H1 (cell line): ENCODE measurements at regions not wholly inside any gene's neighbourhood (a gene's known extent, or its start where the extent isn't known, plus 50 kb on each side); places are given as distances from the start of the nearest gene placed in this dataset.

Experiments used
- CTCF ChIA-PET: fragments of 300-600 bp; sonication (Branson Sonifier 250); formaldehyde crosslinking; loops from one replicate; lab custom pipeline; 2021; ENCODE audit not compliant: partially characterized antibody; lab: Charles Lee
- POLR2A ChIA-PET: fragments of 300-600 bp; sonication (Branson Sonifier 250); formaldehyde crosslinking; loops from one replicate; lab custom pipeline; 2021; ENCODE audit warnings: inconsistent platforms; ENCODE audit not compliant: partially characterized antibody; lab: Charles Lee
- DNase-seq, 2 experiments: peaks; one replicate each; pipeline versions ENCODE4 v3.0.0 to v3.0.0-alpha.2; 2010 to 2022; ENCODE audit warnings: low spot score in 2 of 2, low read depth in 1 of 2, mixed read lengths in 1 of 2
- FAIRE-seq: peaks from 2 replicates; lab custom pipeline; 2011; peaks lifted over from hg19 to GRCh38; lab: Jason Lieb, UNC
- H2AFZ ChIP-seq: 2 replicates; pipeline ENCODE4 v1.8.1; 2012; ENCODE audit warnings: low read length, inconsistent platforms
- H2AK5ac ChIP-seq: 2 replicates; pipeline ENCODE4 v1.6.1; 2013; ENCODE audit warnings: low read depth, low read length
- H2BK120ac ChIP-seq: replicated peaks from 2 replicates; pipeline ENCODE3; 2013; ENCODE audit warnings: low read depth, low read length, inconsistent platforms
- H2BK12ac ChIP-seq: 2 replicates; pipeline ENCODE4 v1.6.1; 2013; ENCODE audit warnings: low read depth, low read length
- H2BK15ac ChIP-seq: 2 replicates; pipeline ENCODE4 v1.6.1; 2013; ENCODE audit warnings: low read length
- H2BK20ac ChIP-seq: 2 replicates; pipeline ENCODE4 v1.6.1; 2013; ENCODE audit warnings: low read length
- H2BK5ac ChIP-seq: 2 replicates; pipeline ENCODE4 v1.6.1; 2013; ENCODE audit warnings: low read depth, low read length
- H3K14ac ChIP-seq: 2 replicates; pipeline ENCODE4 v1.6.1; 2013; ENCODE audit warnings: inconsistent platforms; ENCODE audit not compliant: insufficient read length
- H3K18ac ChIP-seq: 2 replicates; pipeline ENCODE4 v1.6.1; 2013; ENCODE audit warnings: low read length; ENCODE audit errors: extremely low read depth
- H3K23ac ChIP-seq: 2 replicates; pipeline ENCODE4 v1.6.1; 2013; ENCODE audit warnings: inconsistent platforms; ENCODE audit not compliant: insufficient read length
- H3K23me2 ChIP-seq: 2 replicates; pipeline ENCODE4 v1.6.1; 2013; ENCODE audit warnings: low read depth, low read length
- H3K27ac ChIP-seq: 2 replicates; pipeline ENCODE4 v1.6.1; 2011; ENCODE audit warnings: low read depth, low read length, inconsistent platforms
- H3K27me3 ChIP-seq, 4 experiments: replicated peaks in 1 of 4; 1 replicate in 1 of 4; 2 replicates in 3 of 4; pipeline versions ENCODE4 v1.6.1 to v1.8.1; 2011 to 2013; ENCODE audit warnings: low read length in 3 of 4, mild to moderate bottlenecking in 3 of 4, inconsistent platforms in 2 of 4, mixed read lengths in 2 of 4, moderate library complexity in 1 of 4; ENCODE audit not compliant: control insufficient read depth in 3 of 4, insufficient read depth in 3 of 4; ENCODE audit errors: extremely low read depth in 1 of 4
- H3K36me3 ChIP-seq, 4 experiments: 2 replicates each; pipeline versions ENCODE4 v1.6.1 to v1.8.1; 2011 to 2013; ENCODE audit warnings: mild to moderate bottlenecking in 4 of 4, low read length in 3 of 4, moderate library complexity in 2 of 4, control low read depth in 1 of 4, inconsistent platforms in 1 of 4; ENCODE audit not compliant: insufficient read depth in 4 of 4, control insufficient read depth in 2 of 4
- H3K4ac ChIP-seq: replicated peaks from 2 replicates; pipeline ENCODE3; 2013; ENCODE audit warnings: low read length, low read depth, mixed read lengths, inconsistent platforms; ENCODE audit not compliant: insufficient read length
- H3K4me1 ChIP-seq, 4 experiments: replicated peaks in 1 of 4; 1 replicate in 1 of 4; 2 replicates in 3 of 4; pipeline versions ENCODE4 v1.6.1 to v1.8.1; 2011 to 2013; ENCODE audit warnings: low read length in 3 of 4, inconsistent platforms in 2 of 4, mixed read lengths in 1 of 4; ENCODE audit not compliant: insufficient read depth in 4 of 4, control insufficient read depth in 3 of 4
- H3K4me2 ChIP-seq, 2 experiments: 2 replicates each; pipeline versions ENCODE4 v1.6.1 to v1.8.1; 2011 to 2013; ENCODE audit warnings: low read depth in 2 of 2, low read length in 2 of 2, control low read depth in 1 of 2, inconsistent platforms in 1 of 2, mild to moderate bottlenecking in 1 of 2; ENCODE audit not compliant: insufficient read depth in 1 of 2
- H3K4me3 ChIP-seq, 4 experiments: fragments of 200-600, 300-600 bp in 1 of 4; sonication (generic), shearing (Covaris generic), sonication (Bioruptor Twin) in 1 of 4; 2 replicates each; pipeline versions ENCODE4 v1.5.1 to v1.8.1; 2011 to 2016; ENCODE audit warnings: low read length in 4 of 4, low read depth in 3 of 4, control low read depth in 2 of 4, inconsistent platforms in 2 of 4, mild to moderate bottlenecking in 2 of 4, mixed read lengths in 1 of 4, moderate library complexity in 1 of 4; ENCODE audit not compliant: insufficient read depth in 2 of 4; ENCODE audit errors: extremely low read depth in 1 of 4
- H3K56ac ChIP-seq: replicated peaks from 2 replicates; pipeline ENCODE3; 2013; ENCODE audit warnings: low read depth, mild to moderate bottlenecking, mixed read lengths, low read length, inconsistent platforms; ENCODE audit not compliant: insufficient read length
- H3K79me1 ChIP-seq: 2 replicates; pipeline ENCODE4 v1.6.1; 2013; ENCODE audit warnings: low read depth, low read length, control low read depth
- H3K79me2 ChIP-seq, 2 experiments: 2 replicates each; pipeline versions ENCODE4 v1.6.1 to v1.8.1; 2012 to 2013; ENCODE audit warnings: low read length in 2 of 2, mild to moderate bottlenecking in 2 of 2, inconsistent platforms in 1 of 2; ENCODE audit not compliant: insufficient read depth in 2 of 2, control insufficient read depth in 1 of 2
- H3K9ac ChIP-seq, 4 experiments: replicated peaks in 1 of 4; 1 replicate in 1 of 4; 2 replicates in 3 of 4; pipeline versions ENCODE4 v1.6.1 to v1.8.1; 2011 to 2013; ENCODE audit warnings: low read depth in 3 of 4, low read length in 3 of 4, control low read depth in 2 of 4, mild to moderate bottlenecking in 2 of 4, moderate library complexity in 2 of 4, inconsistent platforms in 1 of 4; ENCODE audit errors: extremely low read depth in 1 of 4
- H3K9me3 ChIP-seq, 2 experiments: 2 replicates each; pipeline versions ENCODE4 v1.6.1 to v1.8.1; 2012 to 2013; ENCODE audit warnings: mild to moderate bottlenecking in 2 of 2, moderate library complexity in 2 of 2, control low read depth in 1 of 2, inconsistent platforms in 1 of 2, low read depth in 1 of 2, low read length in 1 of 2, mixed read lengths in 1 of 2; ENCODE audit not compliant: insufficient read depth in 2 of 2
- H4K20me1 ChIP-seq, 2 experiments: replicated peaks in 1 of 2; 2 replicates each; pipeline versions ENCODE3 to v1.8.1; 2011 to 2013; ENCODE audit warnings: inconsistent platforms in 2 of 2, low read length in 2 of 2, mild to moderate bottlenecking in 1 of 2; ENCODE audit not compliant: insufficient read depth in 2 of 2, control insufficient read depth in 1 of 2
- H4K5ac ChIP-seq: 2 replicates; pipeline ENCODE4 v1.6.1; 2013; ENCODE audit warnings: low read length, low read depth, mixed read lengths, inconsistent platforms; ENCODE audit not compliant: insufficient read length
- H4K8ac ChIP-seq: 2 replicates; pipeline ENCODE4 v1.8.0; 2013; ENCODE audit warnings: mild to moderate bottlenecking, moderate library complexity, low read length, inconsistent platforms; ENCODE audit not compliant: insufficient read depth; ENCODE audit errors: extremely low read depth
- H4K91ac ChIP-seq: replicated peaks from 2 replicates; pipeline ENCODE3; 2013; ENCODE audit warnings: low read length, mixed read lengths, inconsistent platforms; ENCODE audit not compliant: insufficient read length
- CHD1 ChIP-seq: IDR thresholded peaks from 2 replicates; pipeline ENCODE4 v1.6.1; 2012; ENCODE audit warnings: low read depth, low read length, improper control_type of control experiment
- GTF2F1 ChIP-seq: IDR thresholded peaks from 2 replicates; pipeline ENCODE4 v1.6.1; 2012; ENCODE audit warnings: low read depth, low read length, improper control_type of control experiment, borderline replicate concordance
- KDM1A ChIP-seq: fragments of 200-600, 300-600 bp; sonication (generic); IDR thresholded peaks from 2 replicates; pipeline ENCODE4 v1.7.1; 2016; ENCODE audit warnings: mild to moderate bottlenecking, low read length, borderline replicate concordance
- POLR2AphosphoS5 ChIP-seq: IDR thresholded peaks from 2 replicates; pipeline ENCODE4 v1.6.1; 2011; ENCODE audit warnings: low read depth, low read length
- RNF2 ChIP-seq: fragments of 200-900, 300-1000 bp; sonication (generic); IDR thresholded peaks from 2 replicates; pipeline ENCODE4 v1.7.1; 2016; ENCODE audit warnings: borderline replicate concordance, low read depth, mild to moderate bottlenecking, antibody characterized with exemption, low read length; ENCODE audit not compliant: poor library complexity, severe bottlenecking; ENCODE audit errors: missing control alignments
- SIN3A ChIP-seq, 2 experiments: IDR thresholded peaks in 1 of 2; conservative IDR thresholded peaks in 1 of 2; 2 replicates each; pipeline ENCODE4 v1.6.1; 2011 to 2012; ENCODE audit warnings: low read length in 2 of 2, improper control_type of control experiment in 1 of 2, low read depth in 1 of 2, mild to moderate bottlenecking in 1 of 2
- SP2 ChIP-seq: IDR thresholded peaks from 2 replicates; pipeline ENCODE4 v1.6.1; 2012; ENCODE audit warnings: mild to moderate bottlenecking, low read length, inconsistent platforms
- WGBS, 2 experiments: shearing (Covaris generic) in 1 of 2; methylation state at CpG; one replicate each; pipeline versions ENCODE4 v1.1.6 to v1.1.7; 2013 to 2015; ENCODE audit warnings: low lambda C conversion rate in 2 of 2, mixed read lengths in 2 of 2, inconsistent platforms in 1 of 2, low coverage in 1 of 2, missing lambda C conversion rate in 1 of 2; ENCODE audit not compliant: insufficient replicate concordance in 2 of 2, insufficient coverage in 1 of 2, insufficient read length in 1 of 2; ENCODE audit errors: extremely low coverage in 1 of 2, missing lambda C conversion rate in 1 of 2; 5-methylcytosine and 5-hydroxymethylcytosine counted together
- TF ChIP-seq, protein P1 (sequence below): IDR thresholded peaks from 2 replicates; pipeline ENCODE4 v1.6.1; 2012; ENCODE audit warnings: inconsistent platforms

DNA sequence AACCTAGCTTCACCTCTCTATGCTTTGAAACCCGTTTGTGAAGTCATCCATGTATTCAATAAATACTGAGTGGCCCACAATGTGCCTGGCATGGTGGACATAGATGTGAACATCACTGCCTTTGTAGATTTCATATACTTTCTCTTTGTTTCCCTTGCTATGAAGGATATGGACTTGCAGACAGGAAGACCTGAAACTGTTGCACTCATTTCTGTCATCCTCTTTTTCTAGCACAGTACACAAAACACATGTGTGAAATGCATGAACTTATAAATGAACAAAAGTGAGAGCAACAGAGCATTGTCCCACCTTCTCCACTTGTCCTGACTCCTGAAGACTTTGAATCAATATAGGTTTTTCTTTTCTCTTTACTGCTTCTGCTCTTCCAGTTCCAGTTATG lies 249.4 kb upstream of the LINC00305 start:
- H3K27ac ChIP-seq, result no peak overlapping the region
- no peaks in the 10 kb centered on the region for H3K23me2 ChIP-seq
- H3K14ac ChIP-seq, result no peak overlapping the region
- no peak overlapping the region for H2BK12ac ChIP-seq
- H3K36me3 ChIP-seq, result no peaks in the 10 kb centered on the region
- H2AFZ ChIP-seq, result no peak overlapping the region
- H4K91ac ChIP-seq, result no peak overlapping the region
- H2BK20ac ChIP-seq, result no peak overlapping the region
- H3K27me3 ChIP-seq, result no peaks in the 10 kb centered on the region
- no peak overlapping the region for H4K8ac ChIP-seq
- H3K4me3 ChIP-seq, result no peak overlapping the region
- no peaks in the 10 kb centered on the region for H3K79me2 ChIP-seq
- no peak overlapping the region for H2BK15ac ChIP-seq
- 0 out of 7 replicates have a peak, but pooled peaks cover 0 to 3% (median 0%) of the 10 kb centered on the region in 4 experiments for H3K4me1 ChIP-seq
- H3K23ac ChIP-seq, result no peak overlapping the region
- no peak overlapping the region for H2BK120ac ChIP-seq
- H3K4ac ChIP-seq, result no peak overlapping the region
- no peak overlapping the region for H3K18ac ChIP-seq
- no peak overlapping the region for H3K4me2 ChIP-seq
- DNase-seq, result no peak
- H4K5ac ChIP-seq, result no peak overlapping the region
- no peak for FAIRE-seq
- H3K9me3 ChIP-seq, result no peaks in the 10 kb centered on the region
- H4K20me1 ChIP-seq, result no peaks in the 10 kb centered on the region
- CTCF ChIA-PET, result interaction anchor here (3.8 kb wide), 1 partner anchor 12 kb away, joined by 19 read pairs; no protein-coding TSS in a partner anchor
- no peak overlapping the region for H3K56ac ChIP-seq
- H3K79me1 ChIP-seq, result no peaks in the 10 kb centered on the region
- no peak overlapping the region for H3K9ac ChIP-seq
- H2AK5ac ChIP-seq, result no peak overlapping the region
- WGBS, 2 experiments, result 95% methylated on average over 1 of the region's 1 CpG; no CpG with 5 or more reads in 1 of the 2 experiments
- POLR2A ChIA-PET, result no interaction called here
- no peak overlapping the region for H2BK5ac ChIP-seq
- TF ChIP-seq SIN3A (conservative IDR thresholded peaks at IDR 0.05 in 1 of 2, IDR thresholded peaks at IDR 0.05 in 1 of 2; ENCODE audit: low read depth in 1 of 2, low read length in 2 of 2), result no peak
- TF ChIP-seq SP2, result no peak
- TF ChIP-seq, protein P1, sequence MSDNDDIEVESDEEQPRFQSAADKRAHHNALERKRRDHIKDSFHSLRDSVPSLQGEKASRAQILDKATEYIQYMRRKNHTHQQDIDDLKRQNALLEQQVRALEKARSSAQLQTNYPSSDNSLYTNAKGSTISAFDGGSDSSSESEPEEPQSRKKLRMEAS, result no peak
- TF ChIP-seq RNF2, result no peak
- no peak for TF ChIP-seq POLR2AphosphoS5
- TF ChIP-seq GTF2F1, result no peak
- no peak for TF ChIP-seq KDM1A
- no peak for TF ChIP-seq CHD1
